Fibroblast of villous mesenchyme (primary cell): ENCODE measurements at regions not wholly inside any gene's neighbourhood (a gene's known extent, or its start where the extent isn't known, plus 50 kb on each side); places are given as distances from the start of the nearest gene placed in this dataset.

Experiments
- DNase-seq: peaks from one replicate; pipeline ENCODE4 v3.0.0-alpha.2; 2010; ENCODE audit warnings: low read depth
- H3K4me3 ChIP-seq: 2 replicates; pipeline ENCODE4 v1.5.1; 2011; ENCODE audit warnings: low read depth, mild to moderate bottlenecking, low read length
- CTCF ChIP-seq: IDR thresholded peaks from 2 replicates; pipeline ENCODE4 v1.5.1; 2012; ENCODE audit warnings: low read depth, mild to moderate bottlenecking, low read length; ENCODE audit not compliant: insufficient read depth

DNA sequence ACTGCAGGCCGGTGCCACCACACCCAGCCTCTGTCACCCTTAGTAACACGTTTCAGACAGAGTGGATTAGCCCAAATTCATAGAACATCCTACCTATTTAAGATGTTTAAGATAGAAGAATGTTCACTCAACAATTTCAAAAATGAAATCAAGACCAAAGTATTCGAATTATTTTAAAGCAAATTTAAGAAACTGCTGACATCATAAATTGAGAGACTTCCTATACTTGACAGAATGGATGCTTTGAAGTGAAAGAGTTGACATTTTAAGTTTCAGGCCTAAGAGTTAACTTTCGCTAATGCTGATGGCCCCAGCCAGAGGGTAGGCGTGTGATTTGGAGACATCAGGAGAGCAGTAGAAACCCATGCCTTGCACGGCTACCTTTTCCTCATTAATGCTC lies 271.9 kb downstream of the SS18 start:
- TF ChIP-seq CTCF = no peak
- no peak overlapping the region for H3K4me3 ChIP-seq
- DNase-seq = no peak

DNA sequence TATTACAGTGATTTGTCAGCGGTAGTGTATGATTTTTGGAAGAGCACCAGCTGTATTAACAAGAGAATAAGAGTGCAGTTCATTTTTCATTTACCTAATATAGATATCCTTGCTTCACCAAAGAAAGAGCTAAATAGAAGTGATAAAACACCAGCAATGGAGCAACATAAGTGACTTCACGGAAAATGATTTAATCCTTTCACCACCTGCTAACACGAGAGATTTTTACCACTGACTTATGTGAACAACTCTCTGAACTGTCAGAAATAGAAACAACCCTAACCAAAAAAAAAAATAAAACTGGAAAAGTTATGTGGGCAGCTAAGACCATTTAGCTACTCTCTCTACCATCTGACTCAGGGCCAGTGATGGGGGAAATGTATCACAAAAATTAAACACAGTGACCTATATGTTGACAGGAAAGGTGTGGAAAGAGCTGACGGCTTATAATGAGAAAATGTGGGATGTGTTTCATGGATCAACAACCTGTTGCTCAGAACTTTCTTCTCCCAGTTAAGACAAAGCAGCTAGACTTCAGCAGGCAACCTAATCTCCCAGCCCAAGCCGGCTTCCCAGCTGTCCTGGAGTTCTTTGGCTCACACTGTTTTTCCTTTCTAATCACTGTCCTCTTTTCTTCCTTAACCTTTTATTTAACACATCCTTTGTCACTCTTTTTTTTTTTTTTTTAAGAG lies 272.7 kb downstream of the SS18 start:
- DNase-seq = no peak
- no peak for TF ChIP-seq CTCF
- H3K4me3 ChIP-seq = no peak overlapping the region

DNA sequence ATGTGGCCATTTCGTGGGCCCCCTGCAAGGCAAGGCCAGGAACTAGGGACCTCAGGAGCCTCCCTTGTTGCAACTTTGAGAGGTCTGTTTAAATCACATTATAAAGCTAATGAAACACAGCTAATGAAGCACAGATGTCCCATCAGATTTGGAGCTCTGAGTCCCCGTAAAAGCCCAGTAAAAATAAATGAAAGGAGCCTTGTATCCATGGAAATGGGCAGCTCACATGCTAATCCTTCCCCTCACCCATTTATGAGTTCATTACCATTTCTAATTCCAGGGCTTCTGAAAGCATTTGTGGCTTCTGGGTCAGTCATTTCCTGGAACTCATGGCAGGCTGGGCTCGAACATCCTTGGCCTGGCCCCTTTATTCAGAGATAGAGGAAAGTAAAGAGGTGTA lies 274.8 kb downstream of the SS18 start:
- no peak overlapping the region for H3K4me3 ChIP-seq
- TF ChIP-seq CTCF = no peak
- no peak for DNase-seq

DNA sequence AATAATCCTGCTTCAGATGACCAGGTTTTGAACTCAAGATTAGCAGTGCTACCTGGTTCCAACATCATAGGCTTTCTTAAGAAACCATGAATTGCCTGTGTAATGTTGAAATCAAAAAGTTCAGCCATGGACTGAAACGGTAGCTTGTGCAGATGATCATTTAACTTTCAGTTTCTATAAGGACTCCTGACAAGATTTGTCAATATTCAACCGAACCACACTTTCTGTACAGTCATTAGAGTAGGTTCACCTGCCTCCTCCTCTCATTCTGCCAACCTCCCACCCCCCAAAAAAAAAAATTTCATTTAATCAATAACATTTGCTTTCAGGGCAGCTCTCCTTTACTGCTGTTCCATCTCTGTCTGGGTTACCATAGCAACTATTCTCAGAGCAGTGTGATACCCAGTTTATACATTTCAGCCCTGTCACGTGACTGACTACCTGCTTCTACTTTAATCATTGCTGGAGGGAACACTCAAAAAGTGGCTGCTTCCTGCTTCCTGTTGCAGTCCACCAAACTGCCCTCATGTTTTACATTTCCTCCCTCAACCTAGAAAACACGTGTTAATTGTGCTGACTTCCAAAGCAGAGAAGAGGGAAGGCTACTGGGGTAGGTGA lies 275.5 kb downstream of the SS18 start:
- DNase-seq = no peak
- H3K4me3 ChIP-seq = no peak overlapping the region
- no peak for TF ChIP-seq CTCF

DNA sequence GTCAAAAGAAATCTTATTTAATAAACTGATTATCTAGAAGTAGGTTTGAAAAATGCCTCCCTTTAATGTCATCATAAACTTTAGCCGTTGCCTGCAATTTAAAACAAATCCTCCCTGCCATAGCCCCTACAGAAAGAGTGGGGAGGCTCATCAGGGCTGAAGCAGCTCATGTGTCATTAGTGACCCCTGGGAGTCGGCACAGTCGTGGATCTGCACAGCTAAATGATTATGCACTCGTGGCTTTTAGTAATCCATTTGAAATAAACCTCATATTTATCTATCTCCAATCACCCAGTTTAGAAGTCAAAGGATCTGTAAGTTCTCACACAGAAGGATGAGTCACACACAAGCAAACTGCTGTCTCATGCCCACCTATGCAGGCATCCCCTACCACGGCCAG lies 277.3 kb downstream of the SS18 start:
- H3K4me3 ChIP-seq = no peak overlapping the region
- no peak for TF ChIP-seq CTCF
- DNase-seq = no peak

- H3K4me3 ChIP-seq = no peak overlapping the region
- TF ChIP-seq CTCF = no peak
- DNase-seq = no peak
Observed at GRCh38 chr18:25810736-25811135, 279.7 kb downstream of the SS18 start.

- no peak for TF ChIP-seq CTCF
- DNase-seq = no peak
- no peak overlapping the region for H3K4me3 ChIP-seq
Observed at GRCh38 chr18:25805939-25806338, 284.5 kb downstream of the SS18 start.
